ENCODE measurements at regions not wholly inside any gene's neighbourhood (a gene's known extent, or its start where the extent isn't known, plus 50 kb on each side); places are given as distances from the start of the nearest gene placed in this dataset.
"Not testable (repeated sequence)": the region's sequence is repeated elsewhere in the genome, so short reads cannot be mapped to it uniquely, and the experiment has no call there.

DNA sequence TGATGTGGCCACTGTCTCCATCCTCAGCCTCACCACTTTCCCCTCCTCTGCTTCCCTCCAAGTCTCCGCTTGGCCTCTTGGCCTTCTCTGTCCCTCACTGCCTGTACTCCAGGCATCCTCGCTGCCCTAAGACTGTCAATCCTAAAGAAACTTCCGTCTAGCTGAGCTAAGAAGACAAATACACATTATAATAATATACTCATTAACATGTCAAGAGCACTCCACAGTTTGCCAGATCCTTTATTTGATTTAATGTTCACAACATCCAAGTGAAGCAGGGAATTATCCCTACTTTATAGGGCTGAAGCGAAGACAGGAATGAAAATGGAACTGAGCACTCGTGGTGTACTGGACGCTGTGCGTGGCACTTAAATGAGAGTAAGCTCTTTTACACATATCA lies 72.4 kb upstream of the SLC22A23 start:
- POLR2A ChIA-PET (ENCODE audit: low non-redundant PET), result no interaction called here
- no peaks in the 10 kb centered on the region for H3K9me3 ChIP-seq (ENCODE audit: low read depth, low read length, poor library complexity, severe bottlenecking)
- no peak for DNase-seq (ENCODE audit: low spot score)
- H3K27me3 ChIP-seq (replicated peaks; ENCODE audit: insufficient read depth, low read depth, low read length, poor library complexity), result no peaks in the 10 kb centered on the region
- H3K4me1 ChIP-seq (ENCODE audit: insufficient read depth, low read length, poor library complexity, severe bottlenecking), result no peaks in the 10 kb centered on the region
- H3K36me3 ChIP-seq (ENCODE audit: insufficient read depth, low read length, poor library complexity, severe bottlenecking), result no peaks in the 10 kb centered on the region
- no TSS peak for BruUV-seq (replicated peaks)
- TF ChIP-seq, protein P1, sequence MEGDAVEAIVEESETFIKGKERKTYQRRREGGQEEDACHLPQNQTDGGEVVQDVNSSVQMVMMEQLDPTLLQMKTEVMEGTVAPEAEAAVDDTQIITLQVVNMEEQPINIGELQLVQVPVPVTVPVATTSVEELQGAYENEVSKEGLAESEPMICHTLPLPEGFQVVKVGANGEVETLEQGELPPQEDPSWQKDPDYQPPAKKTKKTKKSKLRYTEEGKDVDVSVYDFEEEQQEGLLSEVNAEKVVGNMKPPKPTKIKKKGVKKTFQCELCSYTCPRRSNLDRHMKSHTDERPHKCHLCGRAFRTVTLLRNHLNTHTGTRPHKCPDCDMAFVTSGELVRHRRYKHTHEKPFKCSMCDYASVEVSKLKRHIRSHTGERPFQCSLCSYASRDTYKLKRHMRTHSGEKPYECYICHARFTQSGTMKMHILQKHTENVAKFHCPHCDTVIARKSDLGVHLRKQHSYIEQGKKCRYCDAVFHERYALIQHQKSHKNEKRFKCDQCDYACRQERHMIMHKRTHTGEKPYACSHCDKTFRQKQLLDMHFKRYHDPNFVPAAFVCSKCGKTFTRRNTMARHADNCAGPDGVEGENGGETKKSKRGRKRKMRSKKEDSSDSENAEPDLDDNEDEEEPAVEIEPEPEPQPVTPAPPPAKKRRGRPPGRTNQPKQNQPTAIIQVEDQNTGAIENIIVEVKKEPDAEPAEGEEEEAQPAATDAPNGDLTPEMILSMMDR (conservative IDR thresholded peaks at IDR 0.05; ENCODE audit: low read depth, low read length), result no peak
- no peak for TF ChIP-seq EZH2 (IDR thresholded peaks at IDR 0.05; ENCODE audit: borderline replicate concordance, low read depth, low read length, poor library complexity, severe bottlenecking)
- CTCF ChIA-PET, result no interaction called here
- no peak overlapping the region for H3K27ac ChIP-seq (ENCODE audit: low read depth, low read length, poor library complexity, severe bottlenecking)
- intact Hi-C loops (cut with micrococcal nuclease; ENCODE audit: unreplicated experiment), result loop anchor here (10.0 kb wide), 1 partner anchor 196 kb away; no protein-coding TSS in a partner anchor
- H3K4me3 ChIP-seq (ENCODE audit: low read depth, low read length, poor library complexity, severe bottlenecking), result no peak overlapping the region

GRCh38 chr6:3528081-3528671 lies 71.3 kb upstream of the SLC22A23 start:
- intact Hi-C loops (cut with micrococcal nuclease; ENCODE audit: unreplicated experiment), result loop anchor here (10.0 kb wide), 1 partner anchor 197 kb away; no protein-coding TSS in a partner anchor
- H3K36me3 ChIP-seq (ENCODE audit: insufficient read depth, low read length, poor library complexity, severe bottlenecking); H3K27ac ChIP-seq (ENCODE audit: low read depth, low read length, poor library complexity, severe bottlenecking); H3K27me3 ChIP-seq (replicated peaks; ENCODE audit: insufficient read depth, low read depth, low read length, poor library complexity); BruUV-seq (replicated peaks); H3K9me3 ChIP-seq (ENCODE audit: low read depth, low read length, poor library complexity, severe bottlenecking); DNase-seq (ENCODE audit: low spot score); CTCF ChIA-PET; H3K4me3 ChIP-seq (ENCODE audit: low read depth, low read length, poor library complexity, severe bottlenecking); POLR2A ChIA-PET (ENCODE audit: low non-redundant PET); H3K4me1 ChIP-seq (ENCODE audit: insufficient read depth, low read length, poor library complexity, severe bottlenecking): not testable (repeated sequence)

- POLR2A ChIA-PET (ENCODE audit: low non-redundant PET), result no interaction called here
- CTCF ChIA-PET, result no interaction called here
- BruUV-seq (replicated peaks), result no TSS peak
- no peak overlapping the region for H3K27ac ChIP-seq (ENCODE audit: low read depth, low read length, poor library complexity, severe bottlenecking)
- H3K36me3 ChIP-seq (ENCODE audit: insufficient read depth, low read length, poor library complexity, severe bottlenecking), result no peaks in the 10 kb centered on the region
- TF ChIP-seq, protein P1 (conservative IDR thresholded peaks at IDR 0.05; ENCODE audit: low read depth, low read length), result no peak
- no peak for TF ChIP-seq EZH2 (IDR thresholded peaks at IDR 0.05; ENCODE audit: borderline replicate concordance, low read depth, low read length, poor library complexity, severe bottlenecking)
- H3K27me3 ChIP-seq (replicated peaks; ENCODE audit: insufficient read depth, low read depth, low read length, poor library complexity), result no peaks in the 10 kb centered on the region
- DNase-seq (ENCODE audit: low spot score), result peak; percentile 7
- no peaks in the 10 kb centered on the region for H3K4me1 ChIP-seq (ENCODE audit: insufficient read depth, low read length, poor library complexity, severe bottlenecking)
- H3K9me3 ChIP-seq (ENCODE audit: low read depth, low read length, poor library complexity, severe bottlenecking), result no peaks in the 10 kb centered on the region
- H3K4me3 ChIP-seq (ENCODE audit: low read depth, low read length, poor library complexity, severe bottlenecking), result no peak overlapping the region
- intact Hi-C loops (cut with micrococcal nuclease; ENCODE audit: unreplicated experiment), result loop anchor here (10.0 kb wide), 1 partner anchor 197 kb away; no protein-coding TSS in a partner anchor
Measured at GRCh38 chr6:3527651-3527977, 70.8 kb upstream of the SLC22A23 start.

DNA sequence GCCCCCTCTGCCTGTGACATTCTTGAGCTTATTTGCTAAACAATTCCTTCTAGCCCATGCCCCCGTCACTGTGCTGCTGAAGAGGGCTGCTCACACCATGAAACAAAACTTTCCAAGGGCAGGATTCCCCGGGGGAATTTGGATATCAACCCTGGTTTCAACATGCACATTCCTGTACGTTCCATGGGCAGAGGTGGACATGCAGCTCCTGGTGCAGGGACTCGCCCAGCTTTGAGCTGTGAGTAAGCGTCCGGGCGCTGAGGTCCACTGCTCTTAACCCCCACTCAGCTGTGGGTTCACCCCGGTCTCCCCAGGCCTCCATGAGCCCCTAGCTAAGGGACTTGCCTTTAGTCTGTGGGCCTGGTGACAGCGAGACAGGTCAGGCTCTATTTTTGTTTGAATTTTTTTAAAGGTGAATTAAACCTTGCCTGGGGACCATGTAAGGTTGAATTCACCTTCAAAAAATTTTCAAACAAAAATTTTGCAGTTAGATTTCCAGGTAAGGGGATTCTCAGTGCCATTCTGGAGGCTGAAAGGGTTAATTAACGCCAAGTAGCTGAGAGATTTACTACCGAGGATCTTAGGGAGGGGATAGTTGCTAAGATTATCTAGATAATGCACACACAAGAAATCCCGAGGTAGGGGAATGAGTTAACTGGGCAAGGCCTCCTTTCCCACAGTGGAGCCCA lies 70.3 kb upstream of the SLC22A23 start:
- POLR2A ChIA-PET (ENCODE audit: low non-redundant PET), result no interaction called here
- Histone ChIP-seq H3K9me3 (ENCODE audit: low read depth, low read length, poor library complexity, severe bottlenecking) (no peaks in the 10 kb centered on the region), H3K27me3 (replicated peaks; ENCODE audit: insufficient read depth, low read depth, low read length, poor library complexity) (no peaks in the 10 kb centered on the region), H3K27ac (ENCODE audit: low read depth, low read length, poor library complexity, severe bottlenecking) (no peak overlapping the region), H3K36me3 (ENCODE audit: insufficient read depth, low read length, poor library complexity, severe bottlenecking) (no peaks in the 10 kb centered on the region), H3K4me3 (ENCODE audit: low read depth, low read length, poor library complexity, severe bottlenecking) (no peak overlapping the region), H3K4me1 (ENCODE audit: insufficient read depth, low read length, poor library complexity, severe bottlenecking) (no peaks in the 10 kb centered on the region)
- no peak for DNase-seq (ENCODE audit: low spot score)
- BruUV-seq (replicated peaks), result no TSS peak
- CTCF ChIA-PET, result no interaction called here
- TF ChIP-seq, protein P1 (conservative IDR thresholded peaks at IDR 0.05; ENCODE audit: low read depth, low read length), result no peak
- TF ChIP-seq EZH2 (IDR thresholded peaks at IDR 0.05; ENCODE audit: borderline replicate concordance, low read depth, low read length, poor library complexity, severe bottlenecking), result no peak
- intact Hi-C loops (cut with micrococcal nuclease; ENCODE audit: unreplicated experiment), result loop anchor here (10.0 kb wide), 1 partner anchor 198 kb away; no protein-coding TSS in a partner anchor
